C4-2B (cell line): ENCODE measurements at regions not wholly inside any gene's neighbourhood (a gene's known extent, or its start where the extent isn't known, plus 50 kb on each side); places are given as distances from the start of the nearest gene placed in this dataset.

Experiments
- CTCF ChIP-seq: fragments of 450-650 bp; conservative IDR thresholded peaks from 2 replicates; pipeline ENCODE4 v1.5.1; 2017; ENCODE audit warnings: mild to moderate bottlenecking
- ZFX ChIP-seq: fragments of 450-650 bp; IDR thresholded peaks from 2 replicates; pipeline ENCODE4 v1.6.1; 2017

- TF ChIP-seq CTCF (no peak), ZFX (no peak)
These were observed 351.8 kb upstream of the SORCS1 start for GRCh38 chr10:107516349-107516748.
